ENCODE measurements at regions not wholly inside any gene's neighbourhood (a gene's known extent, or its start where the extent isn't known, plus 50 kb on each side); places are given as distances from the start of the nearest gene placed in this dataset.

GRCh38 chr12:115135800-115136211 is 451.8 kb upstream of the TBX3 start:
- TF ChIP-seq GATA2 (IDR thresholded peaks at IDR 0.05; ENCODE audit: low read depth, low read length) (no peak), GATA3 (IDR thresholded peaks at IDR 0.05; ENCODE audit: low read depth, low read length) (no peak)
